ENCODE measurements at regions not wholly inside any gene's neighbourhood (a gene's known extent, or its start where the extent isn't known, plus 50 kb on each side); places are given as distances from the start of the nearest gene placed in this dataset.
"Not testable (repeated sequence)": the region's sequence is repeated elsewhere in the genome, so short reads cannot be mapped to it uniquely, and the experiment has no call there.

DNA sequence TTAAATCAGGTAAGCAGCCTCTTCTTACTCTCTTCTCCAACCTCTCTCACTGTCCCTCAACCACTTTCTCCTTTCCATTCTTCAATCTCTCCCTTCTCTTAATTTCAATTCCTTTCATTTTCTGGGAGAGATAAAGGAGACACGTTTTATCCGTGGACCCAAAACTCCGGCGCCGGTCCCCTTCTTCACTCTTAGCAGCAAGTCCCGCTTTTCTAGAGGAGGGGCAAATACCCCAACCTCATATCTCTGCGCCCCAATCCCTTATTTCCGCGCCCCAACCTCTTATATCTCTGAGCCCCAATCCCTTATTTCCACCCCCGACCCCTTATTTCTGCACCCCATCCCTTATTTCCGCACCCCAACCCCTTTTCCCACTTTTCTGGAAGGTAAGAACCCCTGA, 691.6 kb downstream of the EFNA5 start:
- H2AK9ac ChIP-seq (replicated peaks; ENCODE audit: low read depth, low read length, poor library complexity); H2BK15ac ChIP-seq (ENCODE audit: low read depth, low read length); H3K9me1 ChIP-seq (ENCODE audit: insufficient read depth, low read length); H4K20me1 ChIP-seq (ENCODE audit: insufficient read depth, low read length); H3K9me3 ChIP-seq (ENCODE audit: control insufficient read depth, insufficient read depth, low read length); H3K56ac ChIP-seq (ENCODE audit: extremely low read depth, insufficient read depth, low read length); H4K8ac ChIP-seq (ENCODE audit: low read depth in 2 of 2, low read length in 2 of 2); H2BK20ac ChIP-seq (ENCODE audit: low read depth, low read length); H3K23ac ChIP-seq (ENCODE audit: low read depth, low read length); H2BK5ac ChIP-seq (ENCODE audit: low read depth, low read length, poor library complexity, severe bottlenecking); dilution Hi-C loops (cut with HindIII; ENCODE audit: low sequenced_read_pairs, unreplicated experiment); H3K27me3 ChIP-seq (ENCODE audit: control insufficient read depth, insufficient read depth, low read length); H3K79me1 ChIP-seq (ENCODE audit: low read depth in 1 of 2, low read length in 2 of 2); H3K18ac ChIP-seq (ENCODE audit: low read depth, low read length); CTCF ChIA-PET; H3K27ac ChIP-seq (ENCODE audit: insufficient read depth, low read length); H4K5ac ChIP-seq (ENCODE audit: low read depth, low read length); ATAC-seq (ENCODE audit: low read depth); H3K4me3 ChIP-seq (ENCODE audit: insufficient read depth, low read depth, low read length); POLR2A ChIA-PET (ENCODE audit: unreplicated experiment); H4K91ac ChIP-seq (ENCODE audit: insufficient read depth, low read depth, low read length); H3K4me1 ChIP-seq (ENCODE audit: control insufficient read depth, insufficient read depth, low read length); H2AK5ac ChIP-seq (ENCODE audit: low read depth, low read length); H3K36me3 ChIP-seq (ENCODE audit: control insufficient read depth, insufficient read depth, low read length); H3K4me2 ChIP-seq (ENCODE audit: low read depth, low read length); DNase-seq; H3K4ac ChIP-seq (ENCODE audit: low read depth, low read length); intact Hi-C loops (cut with micrococcal nuclease); H3K14ac ChIP-seq (replicated peaks; ENCODE audit: low read depth, low read length); H2BK120ac ChIP-seq (ENCODE audit: low read depth, low read length); BruUV-seq (replicated peaks); in situ Hi-C loops (cut with MboI; ENCODE audit: low sequenced_read_pairs); H3K9ac ChIP-seq (ENCODE audit: low read depth, low read length); H2AFZ ChIP-seq (replicated peaks; ENCODE audit: low read length, poor library complexity): not testable (repeated sequence)
- no CpG with 5 or more reads among the region's 11 CpGs for WGBS, 2 experiments (ENCODE audit: extremely low coverage in 2 of 2, insufficient read length in 1 of 2)

DNA sequence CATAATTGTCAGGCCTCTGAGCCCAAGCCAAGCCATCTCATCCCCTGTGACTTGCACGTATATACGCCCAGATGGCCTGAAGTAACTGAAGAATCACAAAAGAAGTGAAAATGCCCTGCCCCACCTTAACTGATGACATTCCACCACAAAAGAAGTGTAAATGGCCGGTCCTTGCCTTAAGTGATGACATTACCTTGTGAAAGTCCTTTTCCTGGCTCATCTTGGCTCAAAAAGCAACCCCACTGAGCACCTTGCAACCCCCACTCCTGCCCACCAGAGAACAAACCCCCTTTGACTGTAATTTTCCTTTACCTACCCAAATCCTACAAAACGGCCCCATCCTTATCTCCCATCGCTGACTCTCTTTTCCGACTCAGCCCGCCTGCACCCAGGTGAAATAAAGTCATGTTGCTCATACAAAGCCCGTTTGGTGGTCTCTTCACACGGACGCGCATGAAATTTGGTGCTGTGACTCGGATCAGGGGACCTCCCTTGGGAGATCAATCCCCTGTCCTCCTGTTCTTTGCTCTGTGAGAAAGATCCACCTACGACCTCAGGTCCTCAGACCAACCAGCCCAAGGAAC, 692.1 kb downstream of the EFNA5 start:
- H3K9me1 ChIP-seq (ENCODE audit: insufficient read depth, low read length); BruUV-seq (replicated peaks); H2BK5ac ChIP-seq (ENCODE audit: low read depth, low read length, poor library complexity, severe bottlenecking); H3K79me1 ChIP-seq (ENCODE audit: low read depth in 1 of 2, low read length in 2 of 2); H2BK20ac ChIP-seq (ENCODE audit: low read depth, low read length); H3K36me3 ChIP-seq (ENCODE audit: control insufficient read depth, insufficient read depth, low read length); intact Hi-C loops (cut with micrococcal nuclease); H2AFZ ChIP-seq (replicated peaks; ENCODE audit: low read length, poor library complexity); ATAC-seq (ENCODE audit: low read depth); H3K4me1 ChIP-seq (ENCODE audit: control insufficient read depth, insufficient read depth, low read length); DNase-seq; H3K14ac ChIP-seq (replicated peaks; ENCODE audit: low read depth, low read length); H3K23ac ChIP-seq (ENCODE audit: low read depth, low read length); H2AK5ac ChIP-seq (ENCODE audit: low read depth, low read length); H3K27ac ChIP-seq (ENCODE audit: insufficient read depth, low read length); H3K9ac ChIP-seq (ENCODE audit: low read depth, low read length); CTCF ChIA-PET; H4K20me1 ChIP-seq (ENCODE audit: insufficient read depth, low read length); H3K4me3 ChIP-seq (ENCODE audit: insufficient read depth, low read depth, low read length); in situ Hi-C loops (cut with MboI; ENCODE audit: low sequenced_read_pairs); H4K8ac ChIP-seq (ENCODE audit: low read depth in 2 of 2, low read length in 2 of 2); H2AK9ac ChIP-seq (replicated peaks; ENCODE audit: low read depth, low read length, poor library complexity); POLR2A ChIA-PET (ENCODE audit: unreplicated experiment); H2BK120ac ChIP-seq (ENCODE audit: low read depth, low read length); dilution Hi-C loops (cut with HindIII; ENCODE audit: low sequenced_read_pairs, unreplicated experiment); H2BK15ac ChIP-seq (ENCODE audit: low read depth, low read length); H3K27me3 ChIP-seq (ENCODE audit: control insufficient read depth, insufficient read depth, low read length); H4K5ac ChIP-seq (ENCODE audit: low read depth, low read length); H3K4me2 ChIP-seq (ENCODE audit: low read depth, low read length); H3K4ac ChIP-seq (ENCODE audit: low read depth, low read length); H3K18ac ChIP-seq (ENCODE audit: low read depth, low read length); H3K9me3 ChIP-seq (ENCODE audit: control insufficient read depth, insufficient read depth, low read length); H4K91ac ChIP-seq (ENCODE audit: insufficient read depth, low read depth, low read length); H3K56ac ChIP-seq (ENCODE audit: extremely low read depth, insufficient read depth, low read length): not testable (repeated sequence)
- no CpG with 5 or more reads among the region's 13 CpGs for WGBS, 2 experiments (ENCODE audit: extremely low coverage in 2 of 2, insufficient read length in 1 of 2)

All from IMR-90 (cell line).